ENCODE measurements at regions not wholly inside any gene's neighbourhood (a gene's known extent, or its start where the extent isn't known, plus 50 kb on each side); places are given as distances from the start of the nearest gene placed in this dataset.

- TF ChIP-seq, protein P1, sequence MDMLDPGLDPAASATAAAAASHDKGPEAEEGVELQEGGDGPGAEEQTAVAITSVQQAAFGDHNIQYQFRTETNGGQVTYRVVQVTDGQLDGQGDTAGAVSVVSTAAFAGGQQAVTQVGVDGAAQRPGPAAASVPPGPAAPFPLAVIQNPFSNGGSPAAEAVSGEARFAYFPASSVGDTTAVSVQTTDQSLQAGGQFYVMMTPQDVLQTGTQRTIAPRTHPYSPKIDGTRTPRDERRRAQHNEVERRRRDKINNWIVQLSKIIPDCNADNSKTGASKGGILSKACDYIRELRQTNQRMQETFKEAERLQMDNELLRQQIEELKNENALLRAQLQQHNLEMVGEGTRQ (IDR thresholded peaks at IDR 0.05; ENCODE audit: low read length): no peak
- TF ChIP-seq CREB1 (IDR thresholded peaks at IDR 0.05) (no peak), CEBPB (IDR thresholded peaks at IDR 0.05; ENCODE audit: low read depth, low read length) (no peak), CTCF (IDR thresholded peaks at IDR 0.05; ENCODE audit: control extremely low read depth in 1 of 3, insufficient read depth in 1 of 3, low read depth in 1 of 3, low read length in 3 of 3) (no peak)
- TF ChIP-seq, protein P2, sequence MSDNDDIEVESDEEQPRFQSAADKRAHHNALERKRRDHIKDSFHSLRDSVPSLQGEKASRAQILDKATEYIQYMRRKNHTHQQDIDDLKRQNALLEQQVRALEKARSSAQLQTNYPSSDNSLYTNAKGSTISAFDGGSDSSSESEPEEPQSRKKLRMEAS (IDR thresholded peaks at IDR 0.05): no peak
These were observed 329.6 kb downstream of the SEC14L1 start for GRCh38 chr17:77470330-77470786.
